ENCODE measurements at regions not wholly inside any gene's neighbourhood (a gene's known extent, or its start where the extent isn't known, plus 50 kb on each side); places are given as distances from the start of the nearest gene placed in this dataset.

DNA sequence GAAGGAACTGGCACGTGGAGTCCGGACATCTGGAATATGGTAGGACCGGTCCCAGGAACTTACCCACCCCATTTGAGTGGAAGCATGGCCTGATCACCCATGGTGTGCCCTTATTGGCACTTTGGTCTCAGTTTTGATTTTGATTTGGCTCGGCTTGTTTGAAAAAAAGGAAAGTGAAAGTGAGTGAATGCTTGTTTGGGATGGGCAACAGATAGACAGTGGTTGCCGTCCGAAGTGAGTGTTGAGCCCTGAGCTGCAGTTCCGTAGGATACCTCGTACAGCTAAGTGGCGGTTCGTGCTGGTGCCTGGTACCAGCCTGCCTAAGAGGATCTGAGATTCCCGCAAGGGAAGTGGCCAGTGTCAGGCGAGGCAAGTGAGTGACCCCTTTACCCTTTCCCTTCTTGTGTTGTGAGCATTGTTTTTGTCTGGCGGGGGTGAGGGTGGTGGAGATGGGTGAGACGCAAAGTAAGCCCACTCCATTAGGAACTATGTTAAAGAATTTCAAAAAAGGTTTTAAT lies 605.8 kb downstream of the UQCRFS1 start:
- TF ChIP-seq CTCF (conservative IDR thresholded peaks at IDR 0.05; ENCODE audit: low read depth, low read length) (no peak), EZH2 (IDR thresholded peaks at IDR 0.05; ENCODE audit: borderline replicate concordance, low read depth, low read length, poor library complexity, severe bottlenecking) (no peak)
